H1 (cell line): ENCODE measurements at regions not wholly inside any gene's neighbourhood (a gene's known extent, or its start where the extent isn't known, plus 50 kb on each side); places are given as distances from the start of the nearest gene placed in this dataset.

ENCODE experiments used
- BCL11A ChIP-seq, 2 experiments: IDR thresholded peaks; one replicate each; pipeline ENCODE4 v1.6.1; 2011; ENCODE audit warnings: low read depth in 2 of 2, low read length in 2 of 2, mild to moderate bottlenecking in 2 of 2
- BRCA1 ChIP-seq: IDR thresholded peaks from 2 replicates; pipeline ENCODE4 v1.6.1; 2012; ENCODE audit warnings: low read depth, low read length, improper control_type of control experiment
- CHD7 ChIP-seq: fragments of 300-600 bp; sonication (generic); IDR thresholded peaks from 2 replicates; pipeline ENCODE4 v1.7.1; 2012; ENCODE audit warnings: low read length, moderate library complexity, mild to moderate bottlenecking, inconsistent platforms; ENCODE audit not compliant: insufficient replicate concordance
- GTF2F1 ChIP-seq: IDR thresholded peaks from 2 replicates; pipeline ENCODE4 v1.6.1; 2012; ENCODE audit warnings: low read depth, low read length, improper control_type of control experiment, borderline replicate concordance
- POU5F1 ChIP-seq: IDR thresholded peaks from 2 replicates; pipeline ENCODE4 v1.6.1; 2011; ENCODE audit warnings: low read depth, mild to moderate bottlenecking, low read length, moderate library complexity
- SP2 ChIP-seq: IDR thresholded peaks from 2 replicates; pipeline ENCODE4 v1.6.1; 2012; ENCODE audit warnings: mild to moderate bottlenecking, low read length, inconsistent platforms

GRCh38 chr17:72295916-72296315 is 175.1 kb downstream of the SOX9 start (continued):
- no peak for TF ChIP-seq SP2
- no peak for TF ChIP-seq BCL11A (IDR thresholded peaks at IDR 0.05; ENCODE audit: low read depth in 2 of 2, low read length in 2 of 2)
- no peak for TF ChIP-seq CHD7
- TF ChIP-seq GTF2F1, result no peak
- TF ChIP-seq BRCA1, result no peak
- no peak for TF ChIP-seq POU5F1
